ENCODE measurements at regions not wholly inside any gene's neighbourhood (a gene's known extent, or its start where the extent isn't known, plus 50 kb on each side); places are given as distances from the start of the nearest gene placed in this dataset.

DNA sequence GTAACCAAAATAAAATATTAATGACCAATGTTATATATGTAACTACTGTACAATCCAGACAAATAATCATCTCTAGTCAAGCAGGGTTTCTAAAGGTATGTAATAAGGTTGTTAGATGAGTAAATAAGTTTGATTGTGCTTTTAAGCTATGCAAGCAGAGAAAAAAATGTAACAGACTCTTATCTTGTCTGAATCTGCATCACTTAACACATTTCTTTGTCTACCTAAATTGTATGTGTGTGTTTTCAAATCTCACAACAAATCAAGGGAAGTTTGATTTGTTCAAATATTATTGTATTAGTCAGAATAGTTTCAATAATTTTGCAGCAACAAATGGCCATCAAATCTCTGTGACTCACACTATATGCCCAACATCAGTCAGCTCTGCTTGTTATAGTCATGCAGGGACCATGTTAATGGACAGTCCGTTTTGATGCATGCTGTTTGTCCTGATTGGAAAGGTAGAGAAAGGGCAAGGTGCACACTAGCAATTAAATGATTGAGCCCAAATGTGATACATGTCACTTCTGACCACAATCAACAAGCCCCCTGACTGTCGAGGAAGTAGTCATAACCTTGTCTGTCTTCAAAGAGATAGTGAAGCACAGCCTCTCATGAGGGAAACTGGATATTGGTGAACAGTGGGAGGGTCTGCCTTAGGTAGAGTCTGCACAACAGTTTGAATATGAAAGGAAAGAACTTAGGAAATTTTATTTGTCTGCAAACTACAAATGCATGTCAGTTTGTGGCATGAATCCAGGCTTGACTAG, 349.4 kb upstream of the SATB1 start:
- Histone ChIP-seq H3K36me3 (ENCODE audit: control insufficient read depth in 4 of 4, insufficient read depth in 3 of 4, low read depth in 1 of 4, low read length in 3 of 4) (no peaks in the 10 kb centered on the region), H3K4me3 (ENCODE audit: low read depth in 1 of 3, low read length in 3 of 3) (no peak overlapping the region), H3K4me1 (ENCODE audit: control insufficient read depth in 4 of 4, insufficient read depth in 4 of 4, low read length in 3 of 4) (no peaks in the 10 kb centered on the region), H3K27me3 (ENCODE audit: control insufficient read depth in 4 of 4, insufficient read depth in 4 of 4, low read length in 3 of 4) (no peaks in the 10 kb centered on the region), H3K9me3 (ENCODE audit: control insufficient read depth in 4 of 4, low read length in 3 of 4) (peaks cover 0 to 2% (median 0%) of the 10 kb centered on the region in 4 donors), H3K9ac (ENCODE audit: low read depth in 1 of 2, low read length in 2 of 2) (no peak overlapping the region), H3K27ac (ENCODE audit: low read depth in 1 of 2, low read length in 2 of 2) (no peak overlapping the region)
- 46% methylated on average over 2 of the region's 2 CpGs for WGBS
- no peak for DNase-seq (ENCODE audit: low spot score)
- TF ChIP-seq EGR1 (IDR thresholded peaks at IDR 0.05; ENCODE audit: low read depth in 2 of 2), result no peak
- no peak for TF ChIP-seq TAF1 (conservative IDR thresholded peaks at IDR 0.05)
- TF ChIP-seq YY1 (IDR thresholded peaks at IDR 0.05), result no peak
- no peak for TF ChIP-seq HNF4A (conservative IDR thresholded peaks at IDR 0.05)
- TF ChIP-seq FOXA2 (IDR thresholded peaks at IDR 0.05), result no peak
- TF ChIP-seq, protein P1, sequence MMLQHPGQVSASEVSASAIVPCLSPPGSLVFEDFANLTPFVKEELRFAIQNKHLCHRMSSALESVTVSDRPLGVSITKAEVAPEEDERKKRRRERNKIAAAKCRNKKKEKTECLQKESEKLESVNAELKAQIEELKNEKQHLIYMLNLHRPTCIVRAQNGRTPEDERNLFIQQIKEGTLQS (IDR thresholded peaks at IDR 0.05), result no peak
- no peak for TF ChIP-seq REST (IDR thresholded peaks at IDR 0.05)
- no peak for TF ChIP-seq FOXA1 (IDR thresholded peaks at IDR 0.05)
- TF ChIP-seq JUND (IDR thresholded peaks at IDR 0.05), result no peak
- no peak for TF ChIP-seq SP1 (IDR thresholded peaks at IDR 0.05)
- no peak for TF ChIP-seq GABPA (IDR thresholded peaks at IDR 0.05 in 1 of 2, conservative IDR thresholded peaks at IDR 0.05 in 1 of 2)
- TF ChIP-seq, protein P2, sequence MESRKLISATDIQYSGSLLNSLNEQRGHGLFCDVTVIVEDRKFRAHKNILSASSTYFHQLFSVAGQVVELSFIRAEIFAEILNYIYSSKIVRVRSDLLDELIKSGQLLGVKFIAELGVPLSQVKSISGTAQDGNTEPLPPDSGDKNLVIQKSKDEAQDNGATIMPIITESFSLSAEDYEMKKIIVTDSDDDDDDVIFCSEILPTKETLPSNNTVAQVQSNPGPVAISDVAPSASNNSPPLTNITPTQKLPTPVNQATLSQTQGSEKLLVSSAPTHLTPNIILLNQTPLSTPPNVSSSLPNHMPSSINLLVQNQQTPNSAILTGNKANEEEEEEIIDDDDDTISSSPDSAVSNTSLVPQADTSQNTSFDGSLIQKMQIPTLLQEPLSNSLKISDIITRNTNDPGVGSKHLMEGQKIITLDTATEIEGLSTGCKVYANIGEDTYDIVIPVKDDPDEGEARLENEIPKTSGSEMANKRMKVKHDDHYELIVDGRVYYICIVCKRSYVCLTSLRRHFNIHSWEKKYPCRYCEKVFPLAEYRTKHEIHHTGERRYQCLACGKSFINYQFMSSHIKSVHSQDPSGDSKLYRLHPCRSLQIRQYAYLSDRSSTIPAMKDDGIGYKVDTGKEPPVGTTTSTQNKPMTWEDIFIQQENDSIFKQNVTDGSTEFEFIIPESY (IDR thresholded peaks at IDR 0.05), result no peak
- no peak for TF ChIP-seq RXRA (IDR thresholded peaks at IDR 0.05)
- no peak for TF ChIP-seq HNF4G (IDR thresholded peaks at IDR 0.05)
- TF ChIP-seq RAD21 (IDR thresholded peaks at IDR 0.05), result no peak
- TF ChIP-seq NR2F2 (IDR thresholded peaks at IDR 0.05), result no peak
- TF ChIP-seq, protein P3, sequence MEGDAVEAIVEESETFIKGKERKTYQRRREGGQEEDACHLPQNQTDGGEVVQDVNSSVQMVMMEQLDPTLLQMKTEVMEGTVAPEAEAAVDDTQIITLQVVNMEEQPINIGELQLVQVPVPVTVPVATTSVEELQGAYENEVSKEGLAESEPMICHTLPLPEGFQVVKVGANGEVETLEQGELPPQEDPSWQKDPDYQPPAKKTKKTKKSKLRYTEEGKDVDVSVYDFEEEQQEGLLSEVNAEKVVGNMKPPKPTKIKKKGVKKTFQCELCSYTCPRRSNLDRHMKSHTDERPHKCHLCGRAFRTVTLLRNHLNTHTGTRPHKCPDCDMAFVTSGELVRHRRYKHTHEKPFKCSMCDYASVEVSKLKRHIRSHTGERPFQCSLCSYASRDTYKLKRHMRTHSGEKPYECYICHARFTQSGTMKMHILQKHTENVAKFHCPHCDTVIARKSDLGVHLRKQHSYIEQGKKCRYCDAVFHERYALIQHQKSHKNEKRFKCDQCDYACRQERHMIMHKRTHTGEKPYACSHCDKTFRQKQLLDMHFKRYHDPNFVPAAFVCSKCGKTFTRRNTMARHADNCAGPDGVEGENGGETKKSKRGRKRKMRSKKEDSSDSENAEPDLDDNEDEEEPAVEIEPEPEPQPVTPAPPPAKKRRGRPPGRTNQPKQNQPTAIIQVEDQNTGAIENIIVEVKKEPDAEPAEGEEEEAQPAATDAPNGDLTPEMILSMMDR (IDR thresholded peaks at IDR 0.05; ENCODE audit: low read depth, low read length, missing input control), result no peak
- TF ChIP-seq, protein P4, sequence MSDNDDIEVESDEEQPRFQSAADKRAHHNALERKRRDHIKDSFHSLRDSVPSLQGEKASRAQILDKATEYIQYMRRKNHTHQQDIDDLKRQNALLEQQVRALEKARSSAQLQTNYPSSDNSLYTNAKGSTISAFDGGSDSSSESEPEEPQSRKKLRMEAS (IDR thresholded peaks at IDR 0.05), result no peak

All from liver (tissue), 8 donors.